Prostate gland (tissue), 2 donors: ENCODE measurements at regions not wholly inside any gene's neighbourhood (a gene's known extent, or its start where the extent isn't known, plus 50 kb on each side); places are given as distances from the start of the nearest gene placed in this dataset.
"Not testable (repeated sequence)": the region's sequence is repeated elsewhere in the genome, so short reads cannot be mapped to it uniquely, and the experiment has no call there.

ENCODE experiments used
- CTCF ChIP-seq, 4 experiments: fragments of 200-600 bp in 2 of 4; fragments of 450-650 bp in 2 of 4; sonication (generic) in 2 of 4; IDR thresholded peaks; 1 replicate in 3 of 4; 2 replicates in 1 of 4; pipeline ENCODE4 v1.5.1; 2016 to 2019; ENCODE audit warnings: antibody characterized with exemption in 4 of 4, mild to moderate bottlenecking in 2 of 4, moderate library complexity in 2 of 4
- POLR2A ChIP-seq: fragments of 450-650 bp; IDR thresholded peaks from one replicate; pipeline ENCODE4 v1.6.1; 2016; ENCODE audit warnings: antibody characterized with exemption, mild to moderate bottlenecking

GRCh38 chr2:87547106-87547505 is 200.8 kb upstream of the PLGLB2 start:
- TF ChIP-seq CTCF (IDR thresholded peaks at IDR 0.05); POLR2A: not testable (repeated sequence)
